ENCODE measurements at regions not wholly inside any gene's neighbourhood (a gene's known extent, or its start where the extent isn't known, plus 50 kb on each side); places are given as distances from the start of the nearest gene placed in this dataset.

DNA sequence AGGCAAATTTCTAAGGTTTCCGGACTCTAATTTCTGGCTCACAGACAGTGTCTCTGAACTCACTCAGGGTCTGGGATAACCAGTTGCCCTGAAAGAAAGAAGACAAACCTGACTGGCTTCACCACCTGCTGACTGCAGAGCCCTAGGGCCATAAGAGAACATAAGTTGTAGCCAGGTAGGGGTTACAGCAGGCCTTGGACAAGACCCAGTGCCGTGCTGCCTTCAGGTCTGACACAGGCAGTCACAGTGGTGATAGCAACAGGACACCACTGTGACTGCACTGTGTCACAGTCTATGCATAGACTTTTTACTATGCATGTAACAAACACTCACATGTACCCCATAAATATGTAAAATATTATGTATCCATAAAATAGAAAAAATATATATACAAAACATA, 508.5 kb downstream of the PID1 start:
- TF ChIP-seq, protein P1, sequence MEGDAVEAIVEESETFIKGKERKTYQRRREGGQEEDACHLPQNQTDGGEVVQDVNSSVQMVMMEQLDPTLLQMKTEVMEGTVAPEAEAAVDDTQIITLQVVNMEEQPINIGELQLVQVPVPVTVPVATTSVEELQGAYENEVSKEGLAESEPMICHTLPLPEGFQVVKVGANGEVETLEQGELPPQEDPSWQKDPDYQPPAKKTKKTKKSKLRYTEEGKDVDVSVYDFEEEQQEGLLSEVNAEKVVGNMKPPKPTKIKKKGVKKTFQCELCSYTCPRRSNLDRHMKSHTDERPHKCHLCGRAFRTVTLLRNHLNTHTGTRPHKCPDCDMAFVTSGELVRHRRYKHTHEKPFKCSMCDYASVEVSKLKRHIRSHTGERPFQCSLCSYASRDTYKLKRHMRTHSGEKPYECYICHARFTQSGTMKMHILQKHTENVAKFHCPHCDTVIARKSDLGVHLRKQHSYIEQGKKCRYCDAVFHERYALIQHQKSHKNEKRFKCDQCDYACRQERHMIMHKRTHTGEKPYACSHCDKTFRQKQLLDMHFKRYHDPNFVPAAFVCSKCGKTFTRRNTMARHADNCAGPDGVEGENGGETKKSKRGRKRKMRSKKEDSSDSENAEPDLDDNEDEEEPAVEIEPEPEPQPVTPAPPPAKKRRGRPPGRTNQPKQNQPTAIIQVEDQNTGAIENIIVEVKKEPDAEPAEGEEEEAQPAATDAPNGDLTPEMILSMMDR (IDR thresholded peaks at IDR 0.05), result no peak
- TF ChIP-seq POLR2A (IDR thresholded peaks at IDR 0.05), result no peak

Data from Peyer's patch (tissue), 4 donors.